SU-DHL-6 (cell line): ENCODE measurements at regions not wholly inside any gene's neighbourhood (a gene's known extent, or its start where the extent isn't known, plus 50 kb on each side); places are given as distances from the start of the nearest gene placed in this dataset.

Experiments
- H2AFZ ChIP-seq: fragments of 200-600 bp; sonication (generic); 2 replicates; pipeline ENCODE4 v1.6.1; 2014; ENCODE audit warnings: low read depth, mild to moderate bottlenecking, moderate library complexity, mixed read lengths, antibody characterized with exemption, low read length; ENCODE audit not compliant: severe bottlenecking
- H3F3A ChIP-seq: fragments of 200-600 bp; shearing (Covaris generic); 2 replicates; pipeline ENCODE4 v1.6.0; 2016; ENCODE audit warnings: antibody characterized with exemption, mild to moderate bottlenecking; ENCODE audit not compliant: insufficient read depth
- H3K27ac ChIP-seq: fragments of 200-600 bp; sonication (generic); 2 replicates; pipeline ENCODE4 v1.5.1; 2016; ENCODE audit warnings: low read depth, mild to moderate bottlenecking, low read length, moderate library complexity, mixed read lengths
- H3K27me3 ChIP-seq: fragments of 200-600 bp; sonication (generic), shearing (Covaris generic); 2 replicates; pipeline ENCODE4 v1.6.0; 2014; ENCODE audit warnings: mild to moderate bottlenecking, low read length
- H3K36me3 ChIP-seq: fragments of 200-600 bp; sonication (generic); 2 replicates; pipeline ENCODE4 v1.6.1; 2014; ENCODE audit warnings: mild to moderate bottlenecking, low read length, mixed read lengths
- H3K4me2 ChIP-seq: fragments of 300-600, 200-600 bp; shearing (Covaris generic), sonication (generic); 2 replicates; pipeline ENCODE4 v1.6.0; 2014; ENCODE audit warnings: low read length, low read depth, mild to moderate bottlenecking; ENCODE audit not compliant: poor library complexity, severe bottlenecking
- H3K4me3 ChIP-seq: fragments of 200-600 bp; sonication (generic); 2 replicates; pipeline ENCODE4 v1.5.1; 2014; ENCODE audit warnings: antibody characterized with exemption, low read length, mild to moderate bottlenecking, mixed read lengths; ENCODE audit not compliant: insufficient read depth, poor library complexity, severe bottlenecking
- H3K79me2 ChIP-seq: fragments of 200-600 bp; sonication (generic); 2 replicates; pipeline ENCODE4 v1.6.1; 2014; ENCODE audit warnings: mild to moderate bottlenecking, low read length, moderate library complexity; ENCODE audit not compliant: insufficient read depth
- H3K9ac ChIP-seq: fragments of 200-600 bp; sonication (generic); 2 replicates; pipeline ENCODE4 v1.7.0; 2014; ENCODE audit warnings: mild to moderate bottlenecking, low read length
- H3K9me2 ChIP-seq: fragments of 200-600 bp; sonication (generic); replicated peaks from 2 replicates; pipeline ENCODE4 v1.6.1; 2014; ENCODE audit warnings: low read length; ENCODE audit not compliant: insufficient read depth
- H3K9me3 ChIP-seq: fragments of 200-600 bp; sonication (generic); 2 replicates; pipeline ENCODE4 v1.6.1; 2014; ENCODE audit warnings: low read length, mixed read lengths; ENCODE audit not compliant: insufficient read depth
- H4K20me1 ChIP-seq: fragments of 200-600 bp; sonication (generic); 2 replicates; pipeline ENCODE4 v1.6.1; 2014; ENCODE audit warnings: low read depth, mild to moderate bottlenecking, antibody characterized with exemption, low read length, moderate library complexity, mixed read lengths
- CTCF ChIP-seq: fragments of 200-600 bp; sonication (generic); IDR thresholded peaks from one replicate; pipeline ENCODE4 v1.5.1; 2017; ENCODE audit warnings: antibody characterized with exemption, mild to moderate bottlenecking, low read length, moderate library complexity; ENCODE audit not compliant: insufficient read depth, poor library complexity, severe bottlenecking
- EZH2phosphoT487 ChIP-seq: fragments of 200-600 bp; sonication (generic), shearing (Covaris generic); conservative IDR thresholded peaks from 2 replicates; pipeline ENCODE4 v1.6.1; 2018; ENCODE audit warnings: mild to moderate bottlenecking, antibody characterized with exemption, low read length, moderate library complexity, mixed read lengths

- Histone ChIP-seq H4K20me1 (no peaks in the 10 kb centered on the region), H3K9ac (no peak overlapping the region), H3K36me3 (peaks cover 14% of the 10 kb centered on the region; the same call in 1 of the 2 replicates), H3K4me2 (no peak overlapping the region), H3K9me3 (peaks cover 5% of the 10 kb centered on the region; the same call in 1 of the 2 replicates), H2AFZ (no peak overlapping the region), H3K9me2 (no peaks in the 10 kb centered on the region), H3K27ac (no peak overlapping the region), H3K27me3 (no peaks in the 10 kb centered on the region), H3F3A (no peaks in the 10 kb centered on the region; the same call in 1 of the 2 replicates), H3K79me2 (no peaks in the 10 kb centered on the region; the same call in 1 of the 2 replicates), H3K4me3 (no peak overlapping the region)
- TF ChIP-seq EZH2phosphoT487 (no peak), CTCF (no peak)
These were observed 72.3 kb upstream of the ZNF746 start for GRCh38 chr7:149569726-149570422.

GRCh38 chr7:149569025-149569725, 71.6 kb upstream of the ZNF746 start:
- TF ChIP-seq CTCF (no peak), EZH2phosphoT487 (no peak)
- H3K27ac ChIP-seq, result no peak overlapping the region
- H3K27me3 ChIP-seq, result no peaks in the 10 kb centered on the region
- no peak overlapping the region for H3K4me2 ChIP-seq
- no peak overlapping the region for H3K9ac ChIP-seq
- H3K4me3 ChIP-seq, result no peak overlapping the region
- no peaks in the 10 kb centered on the region for H3K9me2 ChIP-seq
- H3K79me2 ChIP-seq, result no peaks in the 10 kb centered on the region; the same call in 1 of the 2 replicates
- no peak overlapping the region for H2AFZ ChIP-seq
- no peaks in the 10 kb centered on the region; the same call in 1 of the 2 replicates for H3F3A ChIP-seq
- peaks cover 5% of the 10 kb centered on the region; the same call in 1 of the 2 replicates for H3K9me3 ChIP-seq
- peaks cover 14% of the 10 kb centered on the region; the same call in 1 of the 2 replicates for H3K36me3 ChIP-seq
- no peaks in the 10 kb centered on the region for H4K20me1 ChIP-seq

GRCh38 chr7:149568218-149568617, 70.6 kb upstream of the ZNF746 start:
- no peaks in the 10 kb centered on the region for H3K9me2 ChIP-seq
- TF ChIP-seq EZH2phosphoT487 (no peak), CTCF (no peak)
- H3K36me3 ChIP-seq, result peaks cover 14% of the 10 kb centered on the region; the same call in 1 of the 2 replicates
- no peak overlapping the region for H3K4me2 ChIP-seq
- H3K79me2 ChIP-seq, result no peaks in the 10 kb centered on the region; the same call in 1 of the 2 replicates
- no peaks in the 10 kb centered on the region for H4K20me1 ChIP-seq
- H3F3A ChIP-seq, result no peaks in the 10 kb centered on the region; the same call in 1 of the 2 replicates
- no peak overlapping the region for H2AFZ ChIP-seq
- peaks cover 5% of the 10 kb centered on the region; the same call in 1 of the 2 replicates for H3K9me3 ChIP-seq
- no peak overlapping the region for H3K4me3 ChIP-seq
- no peak overlapping the region for H3K27ac ChIP-seq
- H3K27me3 ChIP-seq, result no peaks in the 10 kb centered on the region
- H3K9ac ChIP-seq, result no peak overlapping the region
